Smooth muscle cell (in vitro differentiated cells): ENCODE measurements at regions not wholly inside any gene's neighbourhood (a gene's known extent, or its start where the extent isn't known, plus 50 kb on each side); places are given as distances from the start of the nearest gene placed in this dataset.

Source experiments
- DNase-seq: peaks from one replicate; lab custom pipeline; 2025; ENCODE audit not compliant: unreplicated experiment; lab: John Stamatoyannopoulos, UW
- H2AFZ ChIP-seq: fragments of 200-600 bp; sonication (generic); 2 replicates; pipeline ENCODE4 v1.6.0; 2016; ENCODE audit warnings: antibody characterized with exemption, low read depth, mild to moderate bottlenecking
- H3F3A ChIP-seq: fragments of 200-600 bp; sonication (generic); 2 replicates; pipeline ENCODE4 v1.6.0; 2017; ENCODE audit warnings: antibody characterized with exemption, low read depth
- H3K27ac ChIP-seq: fragments of 200-600 bp; sonication (generic); 2 replicates; pipeline ENCODE4 v1.5.1; 2016; ENCODE audit warnings: low read depth, mild to moderate bottlenecking
- H3K27me3 ChIP-seq: fragments of 200-600 bp; sonication (generic); 2 replicates; pipeline ENCODE4 v1.6.1; 2016; ENCODE audit warnings: low read depth, mild to moderate bottlenecking
- H3K36me3 ChIP-seq: fragments of 200-600 bp; sonication (generic); 2 replicates; pipeline ENCODE4 v1.5.1; 2016; ENCODE audit warnings: low read depth
- H3K4me1 ChIP-seq: fragments of 200-600 bp; sonication (generic); 2 replicates; pipeline ENCODE4 v1.5.1; 2016; ENCODE audit warnings: low read depth
- H3K4me2 ChIP-seq: fragments of 200-600 bp; sonication (generic); 2 replicates; pipeline ENCODE4 v1.6.0; 2016; ENCODE audit warnings: mild to moderate bottlenecking
- H3K4me3 ChIP-seq: fragments of 200-600 bp; sonication (generic); 2 replicates; pipeline ENCODE4 v1.5.1; 2016; ENCODE audit warnings: mild to moderate bottlenecking
- H3K79me2 ChIP-seq: fragments of 200-600 bp; sonication (generic); 2 replicates; pipeline ENCODE4 v1.6.0; 2016; ENCODE audit warnings: low read depth, mild to moderate bottlenecking
- H3K9ac ChIP-seq: fragments of 200-600 bp; sonication (generic); 2 replicates; pipeline ENCODE4 v1.6.0; 2016; ENCODE audit warnings: low read depth
- H3K9me3 ChIP-seq: fragments of 200-600 bp; sonication (generic); replicated peaks from 2 replicates; pipeline ENCODE4 v1.5.1; 2016; ENCODE audit warnings: low read depth
- H4K20me1 ChIP-seq: fragments of 200-600 bp; sonication (generic); 2 replicates; pipeline ENCODE4 v1.6.0; 2016; ENCODE audit warnings: low read depth
- WGBS: methylation state at CpG from one replicate; pipeline ENCODE4 v1.1.7; 2016; ENCODE audit warnings: low lambda C conversion rate; 5-methylcytosine and 5-hydroxymethylcytosine counted together
- TF ChIP-seq, protein P1 (sequence below): fragments of 200-600 bp; sonication (generic); IDR thresholded peaks from 2 replicates; pipeline ENCODE4 v1.5.1; 2017; ENCODE audit warnings: borderline replicate concordance, mild to moderate bottlenecking, antibody characterized with exemption; ENCODE audit not compliant: insufficient read depth, poor library complexity, severe bottlenecking

DNA sequence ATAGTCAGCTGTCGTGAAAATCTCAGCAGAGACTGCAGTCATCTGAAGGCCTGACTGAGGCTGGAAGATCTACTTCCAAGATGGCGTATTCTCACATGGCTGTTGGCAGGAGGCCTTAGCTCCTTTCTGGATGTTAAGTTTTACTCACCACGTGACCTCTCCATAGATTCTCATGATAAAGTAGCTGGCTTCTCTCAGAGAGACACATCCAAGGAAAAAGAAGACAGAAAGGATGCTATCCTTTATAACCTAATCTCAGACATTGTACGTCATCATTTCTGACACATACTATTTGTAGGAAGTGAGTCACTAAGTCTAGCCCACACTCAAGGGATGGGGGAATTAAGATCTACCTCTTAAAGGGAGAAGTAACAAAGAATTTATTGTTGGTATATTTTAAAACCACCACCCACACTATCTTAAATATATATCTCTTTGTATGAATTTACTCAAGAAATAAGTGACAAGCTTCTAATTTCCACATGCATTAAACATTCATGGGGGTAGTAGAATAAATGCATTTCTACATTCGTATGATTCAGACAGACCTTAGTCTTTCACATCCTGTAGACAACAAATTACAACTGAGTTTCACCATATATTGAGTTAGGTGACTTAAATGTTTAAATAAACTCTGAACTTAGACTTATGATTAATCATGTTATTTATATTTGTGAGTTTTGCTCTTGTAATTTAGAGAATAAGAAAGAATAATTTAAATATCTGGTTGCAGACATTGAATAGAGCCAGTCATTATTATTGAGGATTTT, 411.0 kb downstream of the LRIG3 start:
- WGBS, result 55% methylated on average over 5 of the region's 5 CpGs

DNA sequence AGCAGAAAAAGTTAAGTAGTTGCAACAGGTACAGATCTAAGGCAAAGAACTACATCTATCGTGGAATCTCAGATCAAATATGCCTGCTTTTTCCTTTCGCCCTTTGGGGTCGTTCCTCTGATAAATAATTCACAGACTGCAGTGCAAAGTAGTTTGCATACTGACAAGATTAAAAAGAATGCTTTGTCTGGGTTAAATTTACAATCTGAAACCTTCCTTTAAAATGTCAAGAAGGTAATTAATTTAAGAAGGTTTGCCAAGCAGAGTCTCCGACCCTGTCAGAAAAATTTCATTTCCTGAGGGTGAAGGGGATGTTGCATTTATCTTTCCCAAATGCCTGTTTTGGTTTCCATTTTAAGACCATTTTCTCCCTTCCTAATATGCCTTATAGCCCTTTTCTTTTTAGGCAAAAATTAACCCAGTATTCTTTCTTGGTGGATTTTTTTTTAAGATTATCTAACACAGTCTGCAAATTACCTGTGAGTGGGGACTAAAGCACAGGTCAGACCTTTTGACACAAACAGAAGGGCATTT, 406.9 kb downstream of the LRIG3 start:
- DNase-seq, result no peak
- H3K4me1 ChIP-seq, result no peaks in the 10 kb centered on the region
- no peaks in the 10 kb centered on the region for H3K79me2 ChIP-seq
- no peak overlapping the region for H2AFZ ChIP-seq
- H3K36me3 ChIP-seq, result no peaks in the 10 kb centered on the region
- no peaks in the 10 kb centered on the region for H4K20me1 ChIP-seq
- no peak overlapping the region for H3K9ac ChIP-seq
- TF ChIP-seq, protein P1, sequence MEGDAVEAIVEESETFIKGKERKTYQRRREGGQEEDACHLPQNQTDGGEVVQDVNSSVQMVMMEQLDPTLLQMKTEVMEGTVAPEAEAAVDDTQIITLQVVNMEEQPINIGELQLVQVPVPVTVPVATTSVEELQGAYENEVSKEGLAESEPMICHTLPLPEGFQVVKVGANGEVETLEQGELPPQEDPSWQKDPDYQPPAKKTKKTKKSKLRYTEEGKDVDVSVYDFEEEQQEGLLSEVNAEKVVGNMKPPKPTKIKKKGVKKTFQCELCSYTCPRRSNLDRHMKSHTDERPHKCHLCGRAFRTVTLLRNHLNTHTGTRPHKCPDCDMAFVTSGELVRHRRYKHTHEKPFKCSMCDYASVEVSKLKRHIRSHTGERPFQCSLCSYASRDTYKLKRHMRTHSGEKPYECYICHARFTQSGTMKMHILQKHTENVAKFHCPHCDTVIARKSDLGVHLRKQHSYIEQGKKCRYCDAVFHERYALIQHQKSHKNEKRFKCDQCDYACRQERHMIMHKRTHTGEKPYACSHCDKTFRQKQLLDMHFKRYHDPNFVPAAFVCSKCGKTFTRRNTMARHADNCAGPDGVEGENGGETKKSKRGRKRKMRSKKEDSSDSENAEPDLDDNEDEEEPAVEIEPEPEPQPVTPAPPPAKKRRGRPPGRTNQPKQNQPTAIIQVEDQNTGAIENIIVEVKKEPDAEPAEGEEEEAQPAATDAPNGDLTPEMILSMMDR, result no peak
- no peak overlapping the region for H3K27ac ChIP-seq
- no peaks in the 10 kb centered on the region for H3F3A ChIP-seq
- no peak overlapping the region for H3K4me3 ChIP-seq
- H3K9me3 ChIP-seq, result no peaks in the 10 kb centered on the region
- 88% methylated on average over 4 of the region's 4 CpGs for WGBS
- no peaks in the 10 kb centered on the region for H3K27me3 ChIP-seq
- no peak overlapping the region for H3K4me2 ChIP-seq

More for the DNA sequence above, 411.0 kb downstream of the LRIG3 start:
- H3K79me2 ChIP-seq, result no peaks in the 10 kb centered on the region
- peak overlapping the region; percentile 50 for H2AFZ ChIP-seq
- no peaks in the 10 kb centered on the region for H3K4me1 ChIP-seq
- no peaks in the 10 kb centered on the region for H3K36me3 ChIP-seq
- H3K27me3 ChIP-seq, result no peaks in the 10 kb centered on the region
- no peaks in the 10 kb centered on the region for H3F3A ChIP-seq
- H4K20me1 ChIP-seq, result no peaks in the 10 kb centered on the region
- peak overlapping the region; percentile 72 for H3K9ac ChIP-seq
- no peak for DNase-seq
- TF ChIP-seq, protein P1, result no peak
- H3K4me2 ChIP-seq, result no peak overlapping the region
- peak overlapping the region; percentile 87 for H3K27ac ChIP-seq
- no peak overlapping the region for H3K4me3 ChIP-seq
- H3K9me3 ChIP-seq, result no peaks in the 10 kb centered on the region

DNA sequence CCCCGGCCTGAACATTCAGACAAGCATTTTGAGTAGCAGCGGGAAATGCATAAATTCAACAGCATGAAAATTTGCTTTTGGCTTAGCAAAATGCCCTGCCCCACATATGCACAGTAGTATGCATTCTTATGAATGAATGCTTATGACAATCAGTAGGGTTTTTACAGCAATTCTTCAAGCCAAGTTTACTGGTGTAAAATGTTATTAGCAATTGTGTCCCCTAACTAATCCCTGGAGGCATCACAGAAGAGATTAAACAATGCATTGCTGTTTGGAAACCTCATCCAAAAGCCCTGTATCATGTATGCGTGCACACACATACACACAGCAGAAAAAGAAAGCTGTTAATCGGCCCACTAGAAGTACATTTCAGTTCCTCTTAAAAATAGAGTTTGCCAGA, 406.5 kb downstream of the LRIG3 start:
- Histone ChIP-seq H3K9me3 (no peaks in the 10 kb centered on the region), H3K4me2 (no peak overlapping the region), H3K79me2 (no peaks in the 10 kb centered on the region), H3K4me1 (no peaks in the 10 kb centered on the region), H3F3A (no peaks in the 10 kb centered on the region), H3K9ac (no peak overlapping the region), H3K27me3 (no peaks in the 10 kb centered on the region), H3K27ac (no peak overlapping the region), H3K36me3 (no peaks in the 10 kb centered on the region), H4K20me1 (no peaks in the 10 kb centered on the region), H3K4me3 (no peak overlapping the region), H2AFZ (no peak overlapping the region)
- DNase-seq, result no peak
- 92% methylated on average over 4 of the region's 4 CpGs for WGBS
- TF ChIP-seq, protein P1, result no peak

DNA sequence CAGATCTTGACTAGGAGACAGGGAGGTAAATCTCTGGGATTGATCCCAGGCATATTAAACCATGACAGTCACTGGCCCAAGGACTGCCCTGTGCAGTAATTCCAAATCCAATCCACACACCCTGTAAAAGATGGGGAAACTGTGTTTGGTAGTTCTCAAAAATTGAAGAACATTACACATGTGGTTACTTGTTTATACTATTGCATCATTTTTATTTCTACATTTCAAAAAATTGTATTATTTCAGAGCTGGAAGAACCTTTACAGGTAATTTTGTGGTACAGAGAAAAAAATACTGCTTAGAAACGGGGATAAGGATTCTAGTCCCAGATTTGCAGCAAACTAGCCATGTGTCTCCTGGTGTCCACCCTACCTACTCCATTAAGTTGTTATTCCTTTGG, 400.5 kb downstream of the LRIG3 start:
- no peaks in the 10 kb centered on the region for H3K36me3 ChIP-seq
- 86% methylated on average over 1 of the region's 1 CpG for WGBS
- no peaks in the 10 kb centered on the region for H3K9me3 ChIP-seq
- DNase-seq, result no peak
- H3K9ac ChIP-seq, result no peak overlapping the region
- H4K20me1 ChIP-seq, result no peaks in the 10 kb centered on the region
- no peaks in the 10 kb centered on the region for H3K4me1 ChIP-seq
- no peaks in the 10 kb centered on the region for H3K79me2 ChIP-seq
- H3K27me3 ChIP-seq, result no peaks in the 10 kb centered on the region
- H3K27ac ChIP-seq, result no peak overlapping the region
- H2AFZ ChIP-seq, result no peak overlapping the region
- TF ChIP-seq, protein P1, result no peak
- no peaks in the 10 kb centered on the region for H3F3A ChIP-seq
- no peak overlapping the region for H3K4me2 ChIP-seq
- no peak overlapping the region for H3K4me3 ChIP-seq
